ENCODE measurements at regions not wholly inside any gene's neighbourhood (a gene's known extent, or its start where the extent isn't known, plus 50 kb on each side); places are given as distances from the start of the nearest gene placed in this dataset.

DNA sequence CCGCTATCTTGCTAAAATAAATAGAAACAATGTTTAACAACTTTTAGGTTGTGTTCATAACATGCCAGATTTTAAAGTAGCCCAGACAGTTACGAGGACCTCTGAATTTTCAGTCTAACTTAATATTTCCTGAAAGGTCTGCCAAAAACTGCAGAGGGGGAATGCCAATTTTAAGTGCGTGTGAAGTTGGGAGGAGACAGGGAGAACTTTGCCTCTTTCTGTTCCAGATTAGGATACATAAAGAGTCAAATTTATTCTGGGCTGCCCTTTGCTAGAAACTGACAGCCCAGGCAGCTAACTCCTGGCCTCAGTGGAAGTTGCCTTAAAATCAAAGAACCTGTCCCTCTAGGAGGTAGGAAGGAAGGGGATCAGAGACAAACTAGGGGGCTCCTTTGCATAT lies 52.3 kb upstream of the PIP4K2A start:
- no peak for ATAC-seq
- 73% methylated on average over 3 of the region's 3 CpGs for WGBS (ENCODE audit: missing lambda C conversion rate)
- DNase-seq (ENCODE audit: low read depth in 1 of 2, low spot score in 1 of 2), result no peak
- Histone ChIP-seq H3K4me3 (no peak overlapping the region), H3K27ac (no peak overlapping the region), H3K4me1 (no peaks in the 10 kb centered on the region), H3K9me3 (no peaks in the 10 kb centered on the region), H3K4me2 (no peak overlapping the region)
- TF ChIP-seq, protein P1, sequence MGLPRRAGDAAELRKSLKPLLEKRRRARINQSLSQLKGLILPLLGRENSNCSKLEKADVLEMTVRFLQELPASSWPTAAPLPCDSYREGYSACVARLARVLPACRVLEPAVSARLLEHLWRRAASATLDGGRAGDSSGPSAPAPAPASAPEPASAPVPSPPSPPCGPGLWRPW (IDR thresholded peaks at IDR 0.05), result no peak
- TF ChIP-seq ZSCAN20 (CRISPR knock-in tag; IDR thresholded peaks at IDR 0.05) (no peak), CHD4 (IDR thresholded peaks at IDR 0.05; ENCODE audit: borderline replicate concordance) (no peak), CHD2 (IDR thresholded peaks at IDR 0.05; ENCODE audit: low read length, partially characterized antibody) (no peak), CBX8 (IDR thresholded peaks at IDR 0.05) (no peak), FOXS1 (CRISPR knock-in tag; IDR thresholded peaks at IDR 0.05) (no peak), HEYL (CRISPR knock-in tag; IDR thresholded peaks at IDR 0.05) (no peak), GATA3 (IDR thresholded peaks at IDR 0.05; ENCODE audit: borderline replicate concordance) (no peak), TP53 (CRISPR knock-in tag; IDR thresholded peaks at IDR 0.05) (no peak), PHF8 (IDR thresholded peaks at IDR 0.05; ENCODE audit: borderline replicate concordance, low read depth) (no peak)
- TF ChIP-seq, protein P2, sequence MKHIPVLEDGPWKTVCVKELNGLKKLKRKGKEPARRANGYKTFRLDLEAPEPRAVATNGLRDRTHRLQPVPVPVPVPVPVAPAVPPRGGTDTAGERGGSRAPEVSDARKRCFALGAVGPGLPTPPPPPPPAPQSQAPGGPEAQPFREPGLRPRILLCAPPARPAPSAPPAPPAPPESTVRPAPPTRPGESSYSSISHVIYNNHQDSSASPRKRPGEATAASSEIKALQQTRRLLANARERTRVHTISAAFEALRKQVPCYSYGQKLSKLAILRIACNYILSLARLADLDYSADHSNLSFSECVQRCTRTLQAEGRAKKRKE (CRISPR knock-in tag; IDR thresholded peaks at IDR 0.05; ENCODE audit: low read depth), result no peak
- TF ChIP-seq, protein P3, sequence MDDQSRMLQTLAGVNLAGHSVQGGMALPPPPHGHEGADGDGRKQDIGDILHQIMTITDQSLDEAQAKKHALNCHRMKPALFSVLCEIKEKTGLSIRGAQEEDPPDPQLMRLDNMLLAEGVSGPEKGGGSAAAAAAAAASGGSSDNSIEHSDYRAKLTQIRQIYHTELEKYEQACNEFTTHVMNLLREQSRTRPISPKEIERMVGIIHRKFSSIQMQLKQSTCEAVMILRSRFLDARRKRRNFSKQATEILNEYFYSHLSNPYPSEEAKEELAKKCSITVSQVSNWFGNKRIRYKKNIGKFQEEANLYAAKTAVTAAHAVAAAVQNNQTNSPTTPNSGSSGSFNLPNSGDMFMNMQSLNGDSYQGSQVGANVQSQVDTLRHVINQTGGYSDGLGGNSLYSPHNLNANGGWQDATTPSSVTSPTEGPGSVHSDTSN (IDR thresholded peaks at IDR 0.05), result no peak
- TF ChIP-seq, protein P4, sequence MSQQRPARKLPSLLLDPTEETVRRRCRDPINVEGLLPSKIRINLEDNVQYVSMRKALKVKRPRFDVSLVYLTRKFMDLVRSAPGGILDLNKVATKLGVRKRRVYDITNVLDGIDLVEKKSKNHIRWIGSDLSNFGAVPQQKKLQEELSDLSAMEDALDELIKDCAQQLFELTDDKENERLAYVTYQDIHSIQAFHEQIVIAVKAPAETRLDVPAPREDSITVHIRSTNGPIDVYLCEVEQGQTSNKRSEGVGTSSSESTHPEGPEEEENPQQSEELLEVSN (IDR thresholded peaks at IDR 0.05; ENCODE audit: borderline replicate concordance, low read depth), result no peak
- TF ChIP-seq, protein P5, sequence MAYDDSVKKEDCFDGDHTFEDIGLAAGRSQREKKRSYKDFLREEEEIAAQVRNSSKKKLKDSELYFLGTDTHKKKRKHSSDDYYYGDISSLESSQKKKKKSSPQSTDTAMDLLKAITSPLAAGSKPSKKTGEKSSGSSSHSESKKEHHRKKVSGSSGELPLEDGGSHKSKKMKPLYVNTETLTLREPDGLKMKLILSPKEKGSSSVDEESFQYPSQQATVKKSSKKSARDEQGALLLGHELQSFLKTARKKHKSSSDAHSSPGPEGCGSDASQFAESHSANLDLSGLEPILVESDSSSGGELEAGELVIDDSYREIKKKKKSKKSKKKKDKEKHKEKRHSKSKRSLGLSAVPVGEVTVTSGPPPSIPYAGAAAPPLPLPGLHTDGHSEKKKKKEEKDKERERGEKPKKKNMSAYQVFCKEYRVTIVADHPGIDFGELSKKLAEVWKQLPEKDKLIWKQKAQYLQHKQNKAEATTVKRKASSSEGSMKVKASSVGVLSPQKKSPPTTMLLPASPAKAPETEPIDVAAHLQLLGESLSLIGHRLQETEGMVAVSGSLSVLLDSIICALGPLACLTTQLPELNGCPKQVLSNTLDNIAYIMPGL (CRISPR knock-in tag; IDR thresholded peaks at IDR 0.05; ENCODE audit: borderline replicate concordance), result no peak
- CTCF ChIA-PET, result interaction anchor here (0.6 kb wide), 1 partner anchor 11 kb away, joined by 3 read pairs; no protein-coding TSS in a partner anchor
- POLR2A ChIA-PET, result no interaction called here
- FAIRE-seq, result no peak

DNA sequence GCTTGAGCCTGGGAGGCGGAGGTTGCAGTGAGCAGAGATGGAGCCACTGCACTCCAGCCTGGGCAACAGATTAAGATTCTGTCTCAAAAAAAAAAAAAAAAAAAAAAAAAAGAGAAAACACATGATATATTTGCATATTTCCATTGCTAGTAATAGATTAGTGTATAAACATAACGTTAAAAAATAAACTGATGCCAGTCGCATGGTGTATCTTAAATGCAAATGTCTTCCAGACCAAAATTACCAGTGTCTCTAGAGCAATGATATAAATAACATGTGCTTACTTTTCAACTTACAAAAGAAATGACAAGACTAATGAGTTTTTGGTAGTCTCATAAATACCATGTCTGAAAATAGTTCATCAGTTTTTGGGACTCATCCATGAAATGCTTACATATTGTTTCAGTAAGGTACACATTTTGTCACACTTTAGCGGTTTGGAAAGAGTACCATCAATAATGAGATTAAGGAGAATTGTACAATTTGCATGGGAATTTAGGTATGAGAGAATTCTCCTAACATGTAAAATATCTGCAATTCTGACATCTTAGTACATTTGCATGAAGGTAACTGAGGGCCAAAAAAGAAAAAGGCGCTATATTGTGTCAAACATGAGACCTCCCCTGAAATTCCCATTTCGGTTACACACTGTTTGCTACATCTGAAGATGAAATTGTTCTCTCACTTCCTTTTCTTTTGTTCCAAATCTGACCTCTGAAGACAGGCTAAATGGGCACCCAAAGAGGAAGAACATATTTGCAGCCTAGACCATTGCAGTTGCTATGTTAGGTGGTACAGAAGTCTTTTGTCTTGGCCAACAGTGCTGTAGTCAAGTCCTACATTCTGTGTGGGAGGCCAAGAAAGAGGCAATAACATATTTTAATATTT lies 51.5 kb upstream of the PIP4K2A start:
- Histone ChIP-seq H3K9me3 (no peaks in the 10 kb centered on the region), H3K27ac (no peak overlapping the region), H3K4me2 (no peak overlapping the region), H3K4me3 (no peak overlapping the region), H3K4me1 (no peaks in the 10 kb centered on the region)
- no peak for FAIRE-seq
- TF ChIP-seq, protein P6, sequence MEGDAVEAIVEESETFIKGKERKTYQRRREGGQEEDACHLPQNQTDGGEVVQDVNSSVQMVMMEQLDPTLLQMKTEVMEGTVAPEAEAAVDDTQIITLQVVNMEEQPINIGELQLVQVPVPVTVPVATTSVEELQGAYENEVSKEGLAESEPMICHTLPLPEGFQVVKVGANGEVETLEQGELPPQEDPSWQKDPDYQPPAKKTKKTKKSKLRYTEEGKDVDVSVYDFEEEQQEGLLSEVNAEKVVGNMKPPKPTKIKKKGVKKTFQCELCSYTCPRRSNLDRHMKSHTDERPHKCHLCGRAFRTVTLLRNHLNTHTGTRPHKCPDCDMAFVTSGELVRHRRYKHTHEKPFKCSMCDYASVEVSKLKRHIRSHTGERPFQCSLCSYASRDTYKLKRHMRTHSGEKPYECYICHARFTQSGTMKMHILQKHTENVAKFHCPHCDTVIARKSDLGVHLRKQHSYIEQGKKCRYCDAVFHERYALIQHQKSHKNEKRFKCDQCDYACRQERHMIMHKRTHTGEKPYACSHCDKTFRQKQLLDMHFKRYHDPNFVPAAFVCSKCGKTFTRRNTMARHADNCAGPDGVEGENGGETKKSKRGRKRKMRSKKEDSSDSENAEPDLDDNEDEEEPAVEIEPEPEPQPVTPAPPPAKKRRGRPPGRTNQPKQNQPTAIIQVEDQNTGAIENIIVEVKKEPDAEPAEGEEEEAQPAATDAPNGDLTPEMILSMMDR (IDR thresholded peaks at IDR 0.05), result no peak
- TF ChIP-seq HDAC2 (IDR thresholded peaks at IDR 0.05), result no peak
- no peak for TF ChIP-seq POLR2A (IDR thresholded peaks at IDR 0.05; ENCODE audit: low read length)
- no peak for TF ChIP-seq NPAS2 (CRISPR knock-in tag; IDR thresholded peaks at IDR 0.05; ENCODE audit: borderline replicate concordance)
- ChIA-PET CTCF (interaction anchor here (0.6 kb wide), 1 partner anchor 12 kb away, joined by 3 read pairs; no protein-coding TSS in a partner anchor), POLR2A (no interaction called here)
- no peak for ATAC-seq
- DNase-seq (ENCODE audit: low read depth in 1 of 2, low spot score in 1 of 2), result no peak
- WGBS (ENCODE audit: missing lambda C conversion rate), result 70% methylated on average over 6 of the region's 6 CpGs

Data from A549 (cell line).